A673 (cell line): ENCODE measurements at regions not wholly inside any gene's neighbourhood (a gene's known extent, or its start where the extent isn't known, plus 50 kb on each side); places are given as distances from the start of the nearest gene placed in this dataset.

Experiments used
- EZH2 ChIP-seq: fragments of 200-600 bp; sonication (generic); IDR thresholded peaks from 2 replicates; pipeline ENCODE4 v1.6.1; 2017; ENCODE audit warnings: borderline replicate concordance, low read depth, mild to moderate bottlenecking, mixed read lengths, antibody characterized with exemption, low read length; ENCODE audit not compliant: poor library complexity, severe bottlenecking
- TF ChIP-seq, protein P1 (sequence below): fragments of 300-800, 200-600 bp; sonication (generic); conservative IDR thresholded peaks from 2 replicates; pipeline ENCODE4 v1.5.1; 2017; ENCODE audit warnings: low read depth, mild to moderate bottlenecking, antibody characterized with exemption, low read length, moderate library complexity, mixed read lengths

GRCh38 chr10:128739930-128740329 lies 613.7 kb upstream of the MKI67 start:
- TF ChIP-seq, protein P1, sequence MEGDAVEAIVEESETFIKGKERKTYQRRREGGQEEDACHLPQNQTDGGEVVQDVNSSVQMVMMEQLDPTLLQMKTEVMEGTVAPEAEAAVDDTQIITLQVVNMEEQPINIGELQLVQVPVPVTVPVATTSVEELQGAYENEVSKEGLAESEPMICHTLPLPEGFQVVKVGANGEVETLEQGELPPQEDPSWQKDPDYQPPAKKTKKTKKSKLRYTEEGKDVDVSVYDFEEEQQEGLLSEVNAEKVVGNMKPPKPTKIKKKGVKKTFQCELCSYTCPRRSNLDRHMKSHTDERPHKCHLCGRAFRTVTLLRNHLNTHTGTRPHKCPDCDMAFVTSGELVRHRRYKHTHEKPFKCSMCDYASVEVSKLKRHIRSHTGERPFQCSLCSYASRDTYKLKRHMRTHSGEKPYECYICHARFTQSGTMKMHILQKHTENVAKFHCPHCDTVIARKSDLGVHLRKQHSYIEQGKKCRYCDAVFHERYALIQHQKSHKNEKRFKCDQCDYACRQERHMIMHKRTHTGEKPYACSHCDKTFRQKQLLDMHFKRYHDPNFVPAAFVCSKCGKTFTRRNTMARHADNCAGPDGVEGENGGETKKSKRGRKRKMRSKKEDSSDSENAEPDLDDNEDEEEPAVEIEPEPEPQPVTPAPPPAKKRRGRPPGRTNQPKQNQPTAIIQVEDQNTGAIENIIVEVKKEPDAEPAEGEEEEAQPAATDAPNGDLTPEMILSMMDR: peak; percentile 38; the same call in 1 of the 2 replicates
- TF ChIP-seq EZH2: no peak
